ENCODE measurements at regions not wholly inside any gene's neighbourhood (a gene's known extent, or its start where the extent isn't known, plus 50 kb on each side); places are given as distances from the start of the nearest gene placed in this dataset.

- DNase-seq (ENCODE audit: low spot score in 2 of 2), result no peak
- no peak overlapping the region for H3K4me3 ChIP-seq (ENCODE audit: low read depth, poor library complexity, severe bottlenecking)
- no peak for TF ChIP-seq CTCF (IDR thresholded peaks at IDR 0.05)
- no peak for TF ChIP-seq POLR2A (IDR thresholded peaks at IDR 0.05)
- 41 to 50% methylated on average over 1 of the region's 1 CpG for WGBS, 2 donors
- intact Hi-C loops (cut with DNase I; ENCODE audit: low total_unique reads), result no loop called here
These were observed 1456.5 kb downstream of the MRPL39 start for GRCh38 chr21:24150753-24151152.

GRCh38 chr21:24148461-24148860 lies 1458.8 kb downstream of the MRPL39 start:
- intact Hi-C loops (cut with DNase I; ENCODE audit: low total_unique reads), result no loop called here
- whole genome bisulfite sequencing, 2 donors, result 93 to 94% methylated on average over 2 of the region's 2 CpGs
- TF ChIP-seq POLR2A (IDR thresholded peaks at IDR 0.05), result no peak

GRCh38 chr21:24147674-24148073 lies 1459.6 kb downstream of the MRPL39 start:
- 82 to 89% methylated on average over 3 of the region's 3 CpGs for WGBS, 2 donors
- H3K4me3 ChIP-seq (ENCODE audit: low read depth, poor library complexity, severe bottlenecking), result no peak overlapping the region
- intact Hi-C loops (cut with DNase I; ENCODE audit: low total_unique reads), result no loop called here
- TF ChIP-seq POLR2A (IDR thresholded peaks at IDR 0.05) (no peak), CTCF (IDR thresholded peaks at IDR 0.05) (no peak)
- no peak for DNase-seq (ENCODE audit: low spot score in 2 of 2)

More at GRCh38 chr21:24148461-24148860, 1458.8 kb downstream of the MRPL39 start:
- no peak overlapping the region for H3K4me3 ChIP-seq (ENCODE audit: low read depth, poor library complexity, severe bottlenecking)
- no peak for DNase-seq (ENCODE audit: low spot score in 2 of 2)

- 16 to 19% methylated on average over 1 of the region's 1 CpG for WGBS, 2 donors
- DNase-seq (ENCODE audit: low spot score in 2 of 2), result no peak
- TF ChIP-seq POLR2A (IDR thresholded peaks at IDR 0.05) (no peak), CTCF (IDR thresholded peaks at IDR 0.05) (no peak)
- H3K4me3 ChIP-seq (ENCODE audit: low read depth, poor library complexity, severe bottlenecking), result no peak overlapping the region
- intact Hi-C loops (cut with DNase I; ENCODE audit: low total_unique reads), result no loop called here
These were observed 1476.2 kb downstream of the MRPL39 start for GRCh38 chr21:24131056-24131455.

GRCh38 chr21:24127651-24128050 lies 1479.6 kb downstream of the MRPL39 start:
- no peak overlapping the region for H3K4me3 ChIP-seq (ENCODE audit: low read depth, poor library complexity, severe bottlenecking)
- intact Hi-C loops (cut with DNase I; ENCODE audit: low total_unique reads), result no loop called here
- 36 to 44% methylated on average over 1 of the region's 1 CpG for WGBS, 2 donors
- DNase-seq (ENCODE audit: low spot score in 2 of 2), result no peak
- no peak for TF ChIP-seq CTCF (IDR thresholded peaks at IDR 0.05)
- TF ChIP-seq POLR2A (IDR thresholded peaks at IDR 0.05), result no peak

GRCh38 chr21:24123785-24124184 lies 1483.5 kb downstream of the MRPL39 start:
- no peak overlapping the region for H3K4me3 ChIP-seq (ENCODE audit: low read depth, poor library complexity, severe bottlenecking)
- WGBS, 2 donors, result 69 to 91% methylated on average over 1 of the region's 1 CpG
- DNase-seq (ENCODE audit: low spot score in 2 of 2), result no peak
- no peak for TF ChIP-seq CTCF (IDR thresholded peaks at IDR 0.05)
- no peak for TF ChIP-seq POLR2A (IDR thresholded peaks at IDR 0.05)
- intact Hi-C loops (cut with DNase I; ENCODE audit: low total_unique reads), result no loop called here

Measured in lower leg skin (tissue), 4 donors.